ENCODE measurements at regions not wholly inside any gene's neighbourhood (a gene's known extent, or its start where the extent isn't known, plus 50 kb on each side); places are given as distances from the start of the nearest gene placed in this dataset.

DNA sequence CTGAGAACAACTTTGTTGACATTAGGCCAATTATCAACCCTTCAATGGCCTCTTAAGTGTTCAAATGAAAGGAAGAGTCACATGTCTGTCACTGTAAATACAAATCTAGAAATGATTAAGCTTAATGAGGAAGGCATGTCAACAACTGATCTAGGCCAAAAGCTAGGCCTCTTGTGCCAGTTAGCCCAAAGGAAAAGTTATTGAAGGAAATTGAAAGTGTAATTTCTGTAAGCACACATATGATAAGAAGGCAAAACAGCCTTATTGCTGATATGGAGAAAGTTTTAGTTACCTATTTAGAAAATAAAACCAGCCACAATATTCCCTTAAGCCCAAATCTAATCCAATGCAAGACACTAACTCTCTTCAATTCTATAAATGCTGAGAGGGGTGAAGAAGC is 604.7 kb downstream of the SLITRK6 start (continued):
- TF ChIP-seq, protein P1, sequence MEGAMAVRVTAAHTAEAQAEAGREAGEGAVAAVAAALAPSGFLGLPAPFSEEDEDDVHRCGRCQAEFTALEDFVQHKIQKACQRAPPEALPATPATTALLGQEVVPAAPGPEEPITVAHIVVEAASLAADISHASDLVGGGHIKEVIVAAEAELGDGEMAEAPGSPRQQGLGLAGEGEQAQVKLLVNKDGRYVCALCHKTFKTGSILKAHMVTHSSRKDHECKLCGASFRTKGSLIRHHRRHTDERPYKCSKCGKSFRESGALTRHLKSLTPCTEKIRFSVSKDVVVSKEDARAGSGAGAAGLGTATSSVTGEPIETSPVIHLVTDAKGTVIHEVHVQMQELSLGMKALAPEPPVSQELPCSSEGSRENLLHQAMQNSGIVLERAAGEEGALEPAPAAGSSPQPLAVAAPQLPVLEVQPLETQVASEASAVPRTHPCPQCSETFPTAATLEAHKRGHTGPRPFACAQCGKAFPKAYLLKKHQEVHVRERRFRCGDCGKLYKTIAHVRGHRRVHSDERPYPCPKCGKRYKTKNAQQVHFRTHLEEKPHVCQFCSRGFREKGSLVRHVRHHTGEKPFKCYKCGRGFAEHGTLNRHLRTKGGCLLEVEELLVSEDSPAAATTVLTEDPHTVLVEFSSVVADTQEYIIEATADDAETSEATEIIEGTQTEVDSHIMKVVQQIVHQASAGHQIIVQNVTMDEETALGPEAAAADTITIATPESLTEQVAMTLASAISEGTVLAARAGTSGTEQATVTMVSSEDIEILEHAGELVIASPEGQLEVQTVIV (IDR thresholded peaks at IDR 0.05; ENCODE audit: borderline replicate concordance, partially characterized antibody): no peak
- TF ChIP-seq NFXL1 (IDR thresholded peaks at IDR 0.05; ENCODE audit: borderline replicate concordance) (no peak), EGR1 (IDR thresholded peaks at IDR 0.05; ENCODE audit: borderline replicate concordance in 1 of 2, low read depth in 2 of 2, low read length in 2 of 2) (no peak), BACH1 (IDR thresholded peaks at IDR 0.05; ENCODE audit: borderline replicate concordance) (no peak)

DNA sequence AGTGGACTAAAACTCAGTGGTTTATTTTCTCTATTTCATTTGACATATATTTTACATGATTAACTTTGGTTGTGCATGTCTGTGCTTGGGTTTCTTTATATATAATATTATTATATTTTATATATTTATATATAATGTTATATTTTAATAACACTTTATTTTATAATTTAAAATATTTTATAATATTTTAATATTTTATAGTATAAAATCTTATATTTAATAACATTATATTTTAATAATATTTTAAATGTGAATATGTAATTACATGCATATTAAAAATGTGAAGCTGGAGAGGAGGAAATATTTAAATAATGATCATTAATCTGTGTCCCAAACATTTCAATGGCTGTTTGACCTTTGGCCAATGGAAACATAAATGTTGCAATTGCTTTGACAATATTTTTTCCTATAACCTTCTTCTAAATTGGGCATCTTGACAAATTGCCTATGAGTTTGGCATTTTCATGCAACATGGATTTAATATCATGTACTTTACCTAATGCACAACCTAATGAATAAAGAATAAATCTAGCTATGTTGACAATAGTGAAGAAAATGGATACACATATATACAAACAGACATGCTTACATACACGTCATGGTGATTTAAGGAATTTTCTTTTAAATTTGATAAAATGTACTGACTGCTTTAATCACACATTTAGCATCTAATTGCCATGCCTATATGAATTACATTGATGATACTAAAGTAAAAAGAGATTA is 607.1 kb downstream of the SLITRK6 start:
- H3K9me3 ChIP-seq (replicated peaks; ENCODE audit: control insufficient read depth, insufficient read depth, low read length): no peaks in the 10 kb centered on the region
- H3K4me1 ChIP-seq (ENCODE audit: control insufficient read depth, insufficient read depth, low read length): no peaks in the 10 kb centered on the region
- H3K27me3 ChIP-seq (replicated peaks in 1 of 2; ENCODE audit: control insufficient read depth in 2 of 2, insufficient read depth in 2 of 2, low read length in 1 of 2): no peaks in the 10 kb centered on the region
- no peak overlapping the region for H3K9ac ChIP-seq (ENCODE audit: control insufficient read depth, insufficient read depth, low read length)
- no peak overlapping the region for H3K4me3 ChIP-seq
- no peak overlapping the region for H3K4me2 ChIP-seq (ENCODE audit: control insufficient read depth, insufficient read depth)
- H4K20me1 ChIP-seq (ENCODE audit: control insufficient read depth, insufficient read depth): no peaks in the 10 kb centered on the region
- H2AFZ ChIP-seq (ENCODE audit: control insufficient read depth, low read depth, low read length): no peak overlapping the region
- BruUV-seq (replicated peaks): no TSS peak
- SMC1A ChIA-PET (ENCODE audit: uncharacterized antibody, unreplicated experiment): no interaction called here
- no peak overlapping the region for H3K27ac ChIP-seq (ENCODE audit: control insufficient read depth, insufficient read depth)
- 0% methylated on average over 1 of the region's 1 CpG for WGBS (ENCODE audit: insufficient coverage, insufficient replicate concordance, low lambda C conversion rate, missing lambda C conversion rate)
- H3K79me2 ChIP-seq (ENCODE audit: control insufficient read depth, insufficient read depth, low read length): no peaks in the 10 kb centered on the region
- no peak for FAIRE-seq
- RAD21 ChIA-PET (ENCODE audit: unreplicated experiment): no interaction called here
- H3K36me3 ChIP-seq (ENCODE audit: control insufficient read depth in 2 of 2, insufficient read depth in 2 of 2, low read length in 1 of 2): no peaks in the 10 kb centered on the region
- in situ Hi-C loops (cut with MboI) (no loop called here), intact Hi-C loops (cut with micrococcal nuclease; ENCODE audit: unreplicated experiment) (no loop called here)
- no peak for ATAC-seq
- POLR2A ChIA-PET: no interaction called here
- CTCF ChIA-PET: no interaction called here
- DNase-seq (ENCODE audit: low read depth, low spot score): no peak
- no peak for TF ChIP-seq HCFC1 (IDR thresholded peaks at IDR 0.05; ENCODE audit: low read length)
- no peak for TF ChIP-seq ZNF217 (IDR thresholded peaks at IDR 0.05)
- TF ChIP-seq NFYA (IDR thresholded peaks at IDR 0.05; ENCODE audit: borderline replicate concordance, low read depth, low read length): no peak
- TF ChIP-seq, protein P2, sequence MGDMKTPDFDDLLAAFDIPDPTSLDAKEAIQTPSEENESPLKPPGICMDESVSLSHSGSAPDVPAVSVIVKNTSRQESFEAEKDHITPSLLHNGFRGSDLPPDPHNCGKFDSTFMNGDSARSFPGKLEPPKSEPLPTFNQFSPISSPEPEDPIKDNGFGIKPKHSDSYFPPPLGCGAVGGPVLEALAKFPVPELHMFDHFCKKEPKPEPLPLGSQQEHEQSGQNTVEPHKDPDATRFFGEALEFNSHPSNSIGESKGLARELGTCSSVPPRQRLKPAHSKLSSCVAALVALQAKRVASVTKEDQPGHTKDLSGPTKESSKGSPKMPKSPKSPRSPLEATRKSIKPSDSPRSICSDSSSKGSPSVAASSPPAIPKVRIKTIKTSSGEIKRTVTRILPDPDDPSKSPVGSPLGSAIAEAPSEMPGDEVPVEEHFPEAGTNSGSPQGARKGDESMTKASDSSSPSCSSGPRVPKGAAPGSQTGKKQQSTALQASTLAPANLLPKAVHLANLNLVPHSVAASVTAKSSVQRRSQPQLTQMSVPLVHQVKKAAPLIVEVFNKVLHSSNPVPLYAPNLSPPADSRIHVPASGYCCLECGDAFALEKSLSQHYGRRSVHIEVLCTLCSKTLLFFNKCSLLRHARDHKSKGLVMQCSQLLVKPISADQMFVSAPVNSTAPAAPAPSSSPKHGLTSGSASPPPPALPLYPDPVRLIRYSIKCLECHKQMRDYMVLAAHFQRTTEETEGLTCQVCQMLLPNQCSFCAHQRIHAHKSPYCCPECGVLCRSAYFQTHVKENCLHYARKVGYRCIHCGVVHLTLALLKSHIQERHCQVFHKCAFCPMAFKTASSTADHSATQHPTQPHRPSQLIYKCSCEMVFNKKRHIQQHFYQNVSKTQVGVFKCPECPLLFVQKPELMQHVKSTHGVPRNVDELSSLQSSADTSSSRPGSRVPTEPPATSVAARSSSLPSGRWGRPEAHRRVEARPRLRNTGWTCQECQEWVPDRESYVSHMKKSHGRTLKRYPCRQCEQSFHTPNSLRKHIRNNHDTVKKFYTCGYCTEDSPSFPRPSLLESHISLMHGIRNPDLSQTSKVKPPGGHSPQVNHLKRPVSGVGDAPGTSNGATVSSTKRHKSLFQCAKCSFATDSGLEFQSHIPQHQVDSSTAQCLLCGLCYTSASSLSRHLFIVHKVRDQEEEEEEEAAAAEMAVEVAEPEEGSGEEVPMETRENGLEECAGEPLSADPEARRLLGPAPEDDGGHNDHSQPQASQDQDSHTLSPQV (IDR thresholded peaks at IDR 0.05): no peak
- TF ChIP-seq RAD51 (IDR thresholded peaks at IDR 0.05): no peak
- no peak for TF ChIP-seq SMAD1 (IDR thresholded peaks at IDR 0.05; ENCODE audit: low read depth, partially characterized antibody)
- TF ChIP-seq CEBPB (IDR thresholded peaks at IDR 0.05; ENCODE audit: borderline replicate concordance in 1 of 2, low read depth in 2 of 2, low read length in 2 of 2): no peak
- no peak for TF ChIP-seq NFIC (IDR thresholded peaks at IDR 0.05; ENCODE audit: low read depth, low read length)
- TF ChIP-seq CBFB (IDR thresholded peaks at IDR 0.05; ENCODE audit: low read depth): no peak
- TF ChIP-seq, protein P3, sequence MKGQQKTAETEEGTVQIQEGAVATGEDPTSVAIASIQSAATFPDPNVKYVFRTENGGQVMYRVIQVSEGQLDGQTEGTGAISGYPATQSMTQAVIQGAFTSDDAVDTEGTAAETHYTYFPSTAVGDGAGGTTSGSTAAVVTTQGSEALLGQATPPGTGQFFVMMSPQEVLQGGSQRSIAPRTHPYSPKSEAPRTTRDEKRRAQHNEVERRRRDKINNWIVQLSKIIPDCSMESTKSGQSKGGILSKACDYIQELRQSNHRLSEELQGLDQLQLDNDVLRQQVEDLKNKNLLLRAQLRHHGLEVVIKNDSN (IDR thresholded peaks at IDR 0.05; ENCODE audit: borderline replicate concordance, extremely low read length, insufficient read depth, low read depth, low read length): no peak
- no peak for TF ChIP-seq TAF1 (IDR thresholded peaks at IDR 0.05; ENCODE audit: borderline replicate concordance, low read depth, low read length)
